ENCODE measurements at regions not wholly inside any gene's neighbourhood (a gene's known extent, or its start where the extent isn't known, plus 50 kb on each side); places are given as distances from the start of the nearest gene placed in this dataset.

GRCh38 chr9:129513282-129513681, 107.6 kb downstream of the C9orf50 start:
- no peak for ATAC-seq
- intact Hi-C loops (cut with DNase I; ENCODE audit: low total_unique reads) = no loop called here
- Histone ChIP-seq H3K27ac (no peak overlapping the region), H3K4me1 (no peaks in the 10 kb centered on the region), H3K36me3 (no peaks in the 10 kb centered on the region), H3K9me3 (no peaks in the 10 kb centered on the region), H3K27me3 (no peaks in the 10 kb centered on the region), H3K4me3 (no peak overlapping the region)
- in situ Hi-C loops (cut with MboI; ENCODE audit: low sequenced_read_pairs in 4 of 4) = no loop called here
- DNase-seq = no peak
- TF ChIP-seq POLR2A (IDR thresholded peaks at IDR 0.05) (no peak), CTCF (IDR thresholded peaks at IDR 0.05 in 4 of 5, conservative IDR thresholded peaks at IDR 0.05 in 1 of 5) (no peak)

DNA sequence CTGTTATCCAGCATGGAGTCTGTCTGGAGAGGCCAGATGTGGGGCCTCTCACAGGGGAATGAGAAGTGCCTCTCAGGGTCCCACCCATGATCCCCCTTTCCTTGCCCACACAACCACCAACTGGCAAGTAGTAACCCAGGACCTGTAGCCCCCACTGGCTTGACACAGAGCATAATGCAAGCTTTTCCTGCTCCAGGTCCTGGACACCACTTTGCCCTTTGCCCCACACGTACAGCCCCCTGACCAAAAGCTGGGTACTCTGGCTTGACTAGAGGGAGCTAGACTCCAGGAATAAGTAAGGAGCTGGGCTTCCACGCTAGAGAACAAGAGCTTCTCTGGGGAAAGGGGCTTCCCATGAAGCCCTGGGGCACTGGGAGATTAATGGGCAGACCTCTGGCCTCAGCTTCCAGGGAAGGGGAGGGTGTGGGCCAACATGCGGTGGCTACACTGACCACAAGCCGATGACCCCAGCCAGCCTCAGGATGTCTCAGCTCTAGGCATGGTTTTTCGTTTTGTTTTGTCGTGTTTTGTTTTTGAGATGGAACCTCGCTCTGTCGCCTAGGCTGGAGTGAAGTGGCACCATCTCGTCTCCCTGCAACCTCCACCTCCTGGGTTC, 109.5 kb downstream of the C9orf50 start:
- Histone ChIP-seq H3K27me3 (no peaks in the 10 kb centered on the region), H3K4me3 (no peak overlapping the region), H3K27ac (no peak overlapping the region), H3K36me3 (no peaks in the 10 kb centered on the region), H3K9me3 (no peaks in the 10 kb centered on the region), H3K4me1 (no peaks in the 10 kb centered on the region)
- in situ Hi-C loops (cut with MboI; ENCODE audit: low sequenced_read_pairs in 4 of 4) (no loop called here), intact Hi-C loops (cut with DNase I; ENCODE audit: low total_unique reads) (no loop called here)
- TF ChIP-seq POLR2A (IDR thresholded peaks at IDR 0.05) (no peak), CTCF (IDR thresholded peaks at IDR 0.05 in 4 of 5, conservative IDR thresholded peaks at IDR 0.05 in 1 of 5) (no peak)
- no peak for ATAC-seq
- DNase-seq = no peak

DNA sequence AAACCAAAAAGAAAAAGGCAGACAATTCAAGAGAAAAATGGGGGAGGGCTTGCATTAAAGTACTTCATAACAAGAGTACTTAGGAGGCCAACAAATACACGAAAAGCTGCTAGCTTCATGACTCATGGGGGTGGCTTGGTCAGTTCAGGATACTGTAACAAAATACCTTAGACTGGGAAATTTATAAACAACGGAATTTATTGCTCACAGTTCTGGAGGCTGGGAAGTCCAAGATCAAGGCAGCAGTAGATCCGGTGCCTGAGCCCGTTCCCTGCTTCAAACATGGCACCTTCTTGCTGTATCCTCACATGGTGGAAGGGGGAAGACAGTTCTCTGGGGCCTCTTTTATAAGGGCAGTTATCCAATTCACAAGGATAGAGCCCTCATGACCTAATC, 111.4 kb downstream of the C9orf50 start:
- no peaks in the 10 kb centered on the region for H3K36me3 ChIP-seq
- H3K27ac ChIP-seq = no peak overlapping the region
- no peak overlapping the region for H3K4me3 ChIP-seq
- no peaks in the 10 kb centered on the region for H3K4me1 ChIP-seq
- H3K9me3 ChIP-seq = no peaks in the 10 kb centered on the region
- TF ChIP-seq CTCF (IDR thresholded peaks at IDR 0.05 in 4 of 5, conservative IDR thresholded peaks at IDR 0.05 in 1 of 5) (no peak), POLR2A (IDR thresholded peaks at IDR 0.05) (no peak)
- no peaks in the 10 kb centered on the region for H3K27me3 ChIP-seq
- in situ Hi-C loops (cut with MboI; ENCODE audit: low sequenced_read_pairs in 4 of 4) (no loop called here), intact Hi-C loops (cut with DNase I; ENCODE audit: low total_unique reads) (loop anchor here (10.0 kb wide), 1 partner anchor 75 kb away; no protein-coding TSS in a partner anchor)
- DNase-seq (no peak), ATAC-seq (no peak)

- no peak for DNase-seq
- TF ChIP-seq POLR2A (IDR thresholded peaks at IDR 0.05) (no peak), CTCF (IDR thresholded peaks at IDR 0.05 in 4 of 5, conservative IDR thresholded peaks at IDR 0.05 in 1 of 5) (no peak)
- intact Hi-C loops (cut with DNase I; ENCODE audit: low total_unique reads) = loop anchor here (10.0 kb wide), 1 partner anchor 77 kb away; no protein-coding TSS in a partner anchor
These were observed 113.1 kb downstream of the C9orf50 start for GRCh38 chr9:129507805-129508204.

DNA sequence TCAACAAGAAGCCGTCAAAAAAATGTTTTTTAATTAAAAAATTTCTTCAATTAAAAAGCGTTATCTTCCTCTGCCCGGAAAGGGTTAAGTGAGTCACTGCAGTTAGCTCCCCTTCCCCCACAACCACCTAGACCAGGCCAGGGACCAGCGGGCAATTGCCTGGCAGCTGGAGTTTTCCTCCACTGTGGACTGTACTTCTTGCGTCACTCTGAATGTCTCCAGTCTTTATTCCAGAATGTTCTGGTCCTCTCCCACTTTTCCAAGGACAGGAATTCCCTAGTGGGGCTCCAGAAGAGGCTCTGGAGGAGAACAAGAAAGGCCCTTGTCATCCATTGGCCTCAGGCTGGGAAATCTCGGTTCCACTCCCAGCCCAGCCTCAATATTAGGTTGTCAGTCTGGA, 114.0 kb downstream of the C9orf50 start:
- in situ Hi-C loops (cut with MboI; ENCODE audit: low sequenced_read_pairs in 4 of 4) (no loop called here), intact Hi-C loops (cut with DNase I; ENCODE audit: low total_unique reads) (loop anchor here (10.0 kb wide), 1 partner anchor 78 kb away; no protein-coding TSS in a partner anchor)
- no peaks in the 10 kb centered on the region for H3K9me3 ChIP-seq
- peak in 1 of 2 donors; percentile 32 for ATAC-seq
- H3K27ac ChIP-seq = no peak overlapping the region
- H3K4me3 ChIP-seq = no peak overlapping the region
- TF ChIP-seq CTCF (IDR thresholded peaks at IDR 0.05 in 4 of 5, conservative IDR thresholded peaks at IDR 0.05 in 1 of 5) (no peak), POLR2A (IDR thresholded peaks at IDR 0.05) (no peak)
- H3K36me3 ChIP-seq = no peaks in the 10 kb centered on the region
- no peaks in the 10 kb centered on the region for H3K27me3 ChIP-seq
- DNase-seq = no peak
- no peaks in the 10 kb centered on the region for H3K4me1 ChIP-seq

More at GRCh38 chr9:129507805-129508204, 113.1 kb downstream of the C9orf50 start:
- no peak overlapping the region for H3K4me3 ChIP-seq
- no peaks in the 10 kb centered on the region for H3K36me3 ChIP-seq
- no peak for ATAC-seq
- in situ Hi-C loops (cut with MboI; ENCODE audit: low sequenced_read_pairs in 4 of 4) = no loop called here
- H3K27me3 ChIP-seq = no peaks in the 10 kb centered on the region
- no peaks in the 10 kb centered on the region for H3K4me1 ChIP-seq
- H3K27ac ChIP-seq = no peak overlapping the region
- no peaks in the 10 kb centered on the region for H3K9me3 ChIP-seq
